HEK293 (cell line): ENCODE measurements at regions not wholly inside any gene's neighbourhood (a gene's known extent, or its start where the extent isn't known, plus 50 kb on each side); places are given as distances from the start of the nearest gene placed in this dataset.

Source experiments
- CTCF ChIP-seq: fragments of 450-650 bp; formaldehyde crosslinking; IDR thresholded peaks from 2 replicates; pipeline ENCODE4 v1.5.1; 2016; ENCODE audit warnings: missing biosample characterization, missing genetic modification characterization
- HOXA7 ChIP-seq: sonication (generic); formaldehyde crosslinking; IDR thresholded peaks from 2 replicates; pipeline ENCODE4 v1.8.1; 2022; ENCODE audit warnings: missing genetic modification reagents, borderline replicate concordance
- TCF7L2 ChIP-seq: IDR thresholded peaks from 2 replicates; pipeline ENCODE4 v1.6.1; 2011; ENCODE audit warnings: low read depth, mild to moderate bottlenecking, inconsistent platforms, low read length, moderate library complexity, borderline replicate concordance
- ZNF121 ChIP-seq: fragments of 450-650 bp; formaldehyde crosslinking; IDR thresholded peaks from 2 replicates; pipeline ENCODE4 v1.5.1; 2016; ENCODE audit warnings: missing biosample characterization, missing genetic modification characterization
- ZNF138 ChIP-seq: fragments of 450-650 bp; formaldehyde crosslinking; IDR thresholded peaks from 2 replicates; pipeline ENCODE4 v1.5.1; 2016; ENCODE audit warnings: missing biosample characterization, missing genetic modification characterization, borderline replicate concordance
- ZNF140 ChIP-seq: fragments of 450-650 bp; formaldehyde crosslinking; IDR thresholded peaks from 2 replicates; pipeline ENCODE4 v1.5.1; 2016; ENCODE audit warnings: missing biosample characterization, missing genetic modification characterization
- ZNF274 ChIP-seq, 2 experiments: fragments of 200-500 bp in 1 of 2; fragments of 450-650 bp in 1 of 2; sonication (Bioruptor generic) in 1 of 2; formaldehyde crosslinking in 1 of 2; IDR thresholded peaks; 2 replicates each; pipeline versions ENCODE4 v1.5.1 to v1.6.1; 2014 to 2016; ENCODE audit warnings: borderline replicate concordance in 1 of 2, inconsistent platforms in 1 of 2, low read length in 1 of 2, missing biosample characterization in 1 of 2, missing genetic modification characterization in 1 of 2
- ZNF394 ChIP-seq: fragments of 450-650 bp; formaldehyde crosslinking; IDR thresholded peaks from 2 replicates; pipeline ENCODE4 v1.5.1; 2016; ENCODE audit warnings: missing biosample characterization, missing genetic modification characterization, mild to moderate bottlenecking, moderate library complexity, borderline replicate concordance
- ZNF530 ChIP-seq: fragments of 450-650 bp; formaldehyde crosslinking; IDR thresholded peaks from 2 replicates; pipeline ENCODE4 v1.5.1; 2016; ENCODE audit warnings: low read depth, missing biosample characterization, missing genetic modification characterization

DNA sequence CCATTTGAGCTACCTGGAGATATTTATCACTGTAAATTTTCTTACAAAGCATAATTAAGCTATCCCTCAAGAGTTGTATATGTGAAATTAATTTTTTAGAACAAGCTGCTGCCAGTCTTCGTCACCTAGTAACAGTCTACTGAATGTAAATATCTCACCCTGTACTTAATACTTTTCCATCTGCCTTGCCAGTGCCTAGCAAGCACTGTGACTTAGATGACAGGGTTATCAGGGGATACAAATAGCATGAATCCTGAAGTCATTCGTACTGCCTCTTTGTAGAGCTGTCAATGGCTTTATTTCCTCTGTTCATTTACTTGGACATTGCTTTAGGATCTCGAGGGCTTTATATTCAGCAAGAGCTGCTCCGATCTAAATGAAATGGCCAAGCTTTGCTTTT is 763.6 kb downstream of the ADCYAP1 start:
- TF ChIP-seq ZNF530 (tag by site-specific recombination) = no peak
- no peak for TF ChIP-seq CTCF (tag by site-specific recombination)
- TF ChIP-seq HOXA7 (CRISPR knock-in tag) = no peak
- no peak for TF ChIP-seq ZNF140 (tag by site-specific recombination)
- TF ChIP-seq ZNF274 (IDR thresholded peaks at IDR 0.05; ENCODE audit: low read length) = no peak
- TF ChIP-seq ZNF274 (tag by site-specific recombination; IDR thresholded peaks at IDR 0.05; ENCODE audit: borderline replicate concordance) = no peak
- no peak for TF ChIP-seq ZNF138 (tag by site-specific recombination)
- no peak for TF ChIP-seq ZNF121 (tag by site-specific recombination)
- TF ChIP-seq ZNF394 = no peak
- TF ChIP-seq TCF7L2 = no peak
